ENCODE measurements at regions not wholly inside any gene's neighbourhood (a gene's known extent, or its start where the extent isn't known, plus 50 kb on each side); places are given as distances from the start of the nearest gene placed in this dataset.

DNA sequence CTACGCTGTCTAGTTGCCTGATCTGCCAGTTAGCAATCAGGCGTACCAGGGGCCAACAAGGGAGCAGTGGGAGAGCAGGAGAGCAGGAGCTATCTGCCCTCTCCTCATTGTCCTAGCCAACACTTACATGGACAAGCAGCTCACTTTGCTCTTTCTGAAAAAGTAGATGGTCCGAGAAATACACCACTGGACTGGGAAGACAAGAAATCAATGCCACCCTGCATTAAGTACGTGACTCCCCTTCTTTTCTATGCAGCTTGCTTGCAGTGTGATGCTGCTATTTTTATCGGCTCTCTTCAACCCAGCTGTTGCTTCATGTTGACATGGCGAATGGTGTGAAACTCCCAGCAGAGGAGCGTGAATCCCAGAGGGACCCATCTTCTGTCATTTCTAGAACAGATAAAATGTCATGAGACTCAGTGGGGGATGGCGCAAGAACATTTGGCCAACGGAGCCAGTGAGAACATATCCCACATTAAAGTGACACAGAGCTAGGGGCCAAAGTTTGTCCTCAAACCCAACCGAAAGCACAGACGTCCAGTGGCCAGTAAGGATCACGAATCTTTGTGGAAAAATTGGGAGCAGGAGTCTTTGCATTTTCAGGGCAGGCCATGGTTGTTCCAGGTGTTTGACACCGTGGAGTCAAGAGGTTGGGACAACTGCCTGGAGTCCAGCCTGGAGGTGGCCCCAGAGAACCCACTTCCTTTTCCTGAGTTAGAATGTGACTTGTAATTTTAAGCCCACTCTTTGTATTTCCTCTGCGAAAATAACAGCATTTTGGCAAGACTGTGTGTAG is 53.7 kb upstream of the MEF2A start:
- Histone ChIP-seq H3K27ac (no peak overlapping the region), H3K4me3 (ENCODE audit: low read depth, low read length) (no peak overlapping the region), H3K27me3 (replicated peaks) (no peaks in the 10 kb centered on the region), H3K36me3 (replicated peaks) (no peaks in the 10 kb centered on the region)
- DNase-seq: peak; percentile 39
- TF ChIP-seq, protein P1, sequence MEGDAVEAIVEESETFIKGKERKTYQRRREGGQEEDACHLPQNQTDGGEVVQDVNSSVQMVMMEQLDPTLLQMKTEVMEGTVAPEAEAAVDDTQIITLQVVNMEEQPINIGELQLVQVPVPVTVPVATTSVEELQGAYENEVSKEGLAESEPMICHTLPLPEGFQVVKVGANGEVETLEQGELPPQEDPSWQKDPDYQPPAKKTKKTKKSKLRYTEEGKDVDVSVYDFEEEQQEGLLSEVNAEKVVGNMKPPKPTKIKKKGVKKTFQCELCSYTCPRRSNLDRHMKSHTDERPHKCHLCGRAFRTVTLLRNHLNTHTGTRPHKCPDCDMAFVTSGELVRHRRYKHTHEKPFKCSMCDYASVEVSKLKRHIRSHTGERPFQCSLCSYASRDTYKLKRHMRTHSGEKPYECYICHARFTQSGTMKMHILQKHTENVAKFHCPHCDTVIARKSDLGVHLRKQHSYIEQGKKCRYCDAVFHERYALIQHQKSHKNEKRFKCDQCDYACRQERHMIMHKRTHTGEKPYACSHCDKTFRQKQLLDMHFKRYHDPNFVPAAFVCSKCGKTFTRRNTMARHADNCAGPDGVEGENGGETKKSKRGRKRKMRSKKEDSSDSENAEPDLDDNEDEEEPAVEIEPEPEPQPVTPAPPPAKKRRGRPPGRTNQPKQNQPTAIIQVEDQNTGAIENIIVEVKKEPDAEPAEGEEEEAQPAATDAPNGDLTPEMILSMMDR (IDR thresholded peaks at IDR 0.05; ENCODE audit: low read depth, low read length, missing control alignments): no peak
- in situ Hi-C loops (cut with HindIII; ENCODE audit: low pct_ligation_motif_present, low sequenced_read_pairs): no loop called here

DNA sequence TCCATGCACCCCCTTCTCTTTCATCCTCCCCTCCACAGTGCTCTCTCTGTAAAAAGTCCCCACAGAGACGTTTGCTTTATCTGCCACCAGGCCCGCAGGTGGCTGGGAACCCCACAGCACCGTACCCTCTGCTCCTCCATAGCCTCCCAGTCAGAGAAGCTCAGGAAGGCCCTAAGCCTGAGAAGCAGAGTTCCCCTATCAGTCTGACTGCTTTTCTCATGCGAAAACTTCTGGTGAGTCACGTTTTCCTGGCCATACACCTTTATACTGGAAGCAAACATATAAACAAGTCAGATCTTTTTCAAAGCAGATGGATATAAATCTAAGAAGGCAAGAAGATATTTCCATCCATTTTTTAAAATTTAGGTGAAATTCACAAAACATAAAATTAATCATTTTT is 51.5 kb upstream of the MEF2A start:
- no peak overlapping the region for H3K27ac ChIP-seq

More for the DNA sequence above, 51.5 kb upstream of the MEF2A start:
- no peak overlapping the region for H3K4me3 ChIP-seq (ENCODE audit: low read depth, low read length)
- in situ Hi-C loops (cut with HindIII; ENCODE audit: low pct_ligation_motif_present, low sequenced_read_pairs): no loop called here
- H3K27me3 ChIP-seq (replicated peaks): no peaks in the 10 kb centered on the region
- H3K36me3 ChIP-seq (replicated peaks): no peaks in the 10 kb centered on the region
- TF ChIP-seq, protein P1 (IDR thresholded peaks at IDR 0.05; ENCODE audit: low read depth, low read length, missing control alignments): no peak
- DNase-seq: no peak
